ENCODE measurements at regions not wholly inside any gene's neighbourhood (a gene's known extent, or its start where the extent isn't known, plus 50 kb on each side); places are given as distances from the start of the nearest gene placed in this dataset.

GRCh38 chr13:83168590-83168989, 713.7 kb downstream of the SLITRK1 start:
- H3K79me2 ChIP-seq (ENCODE audit: control insufficient read depth, insufficient read depth, low read length) = no peaks in the 10 kb centered on the region
- H3K27ac Mint-ChIP-seq = no peak overlapping the region
- H3K4me2 ChIP-seq (replicated peaks; ENCODE audit: low read depth, low read length, poor library complexity, severe bottlenecking) = no peak overlapping the region
- no peak overlapping the region for H3K4me3 Mint-ChIP-seq
- ATAC-seq (ENCODE audit: low read depth) (no peak), DNase-seq (no peak)
- no peaks in the 10 kb centered on the region for H4K20me1 ChIP-seq (ENCODE audit: control insufficient read depth, insufficient read depth, low read length, poor library complexity, severe bottlenecking)
- intact Hi-C loops (cut with micrococcal nuclease) = no loop called here
- no peaks in the 10 kb centered on the region for H3K9me3 Mint-ChIP-seq (ENCODE audit: insufficient read depth)
- WGBS (ENCODE audit: insufficient coverage) = no CpG with 5 or more reads among the region's 1 CpG
- no peaks in the 10 kb centered on the region for H3K4me1 Mint-ChIP-seq
- no peaks in the 10 kb centered on the region for H3K36me3 ChIP-seq (replicated peaks in 1 of 2; ENCODE audit: control extremely low read depth in 1 of 2, control insufficient read depth in 1 of 2, extremely low read depth in 1 of 2, insufficient read depth in 2 of 2, low read length in 1 of 2)
- H3K9ac ChIP-seq (ENCODE audit: low read length) = no peak overlapping the region
- no peaks in the 10 kb centered on the region for H3K27me3 Mint-ChIP-seq
- H3K9me3 ChIP-seq (ENCODE audit: control extremely low read depth in 1 of 3, control insufficient read depth in 2 of 3, insufficient read depth in 1 of 3, low read length in 2 of 3) = no peaks in the 10 kb centered on the region
- H3K4me1 ChIP-seq (ENCODE audit: control insufficient read depth in 2 of 2, insufficient read depth in 2 of 2, low read length in 2 of 2) = no peaks in the 10 kb centered on the region
- TF ChIP-seq EZH2 (IDR thresholded peaks at IDR 0.05; ENCODE audit: borderline replicate concordance, insufficient read depth, low read depth, low read length, poor library complexity, severe bottlenecking) = no peak
- TF ChIP-seq, protein P1, sequence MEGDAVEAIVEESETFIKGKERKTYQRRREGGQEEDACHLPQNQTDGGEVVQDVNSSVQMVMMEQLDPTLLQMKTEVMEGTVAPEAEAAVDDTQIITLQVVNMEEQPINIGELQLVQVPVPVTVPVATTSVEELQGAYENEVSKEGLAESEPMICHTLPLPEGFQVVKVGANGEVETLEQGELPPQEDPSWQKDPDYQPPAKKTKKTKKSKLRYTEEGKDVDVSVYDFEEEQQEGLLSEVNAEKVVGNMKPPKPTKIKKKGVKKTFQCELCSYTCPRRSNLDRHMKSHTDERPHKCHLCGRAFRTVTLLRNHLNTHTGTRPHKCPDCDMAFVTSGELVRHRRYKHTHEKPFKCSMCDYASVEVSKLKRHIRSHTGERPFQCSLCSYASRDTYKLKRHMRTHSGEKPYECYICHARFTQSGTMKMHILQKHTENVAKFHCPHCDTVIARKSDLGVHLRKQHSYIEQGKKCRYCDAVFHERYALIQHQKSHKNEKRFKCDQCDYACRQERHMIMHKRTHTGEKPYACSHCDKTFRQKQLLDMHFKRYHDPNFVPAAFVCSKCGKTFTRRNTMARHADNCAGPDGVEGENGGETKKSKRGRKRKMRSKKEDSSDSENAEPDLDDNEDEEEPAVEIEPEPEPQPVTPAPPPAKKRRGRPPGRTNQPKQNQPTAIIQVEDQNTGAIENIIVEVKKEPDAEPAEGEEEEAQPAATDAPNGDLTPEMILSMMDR (IDR thresholded peaks at IDR 0.05) = no peak
- ChIA-PET CTCF (no interaction called here), POLR2A (no interaction called here)
- H3K4me3 ChIP-seq (ENCODE audit: control extremely low read depth in 1 of 5, extremely low read depth in 1 of 5, insufficient read depth in 1 of 5, low read depth in 2 of 5, low read length in 4 of 5) = no peak overlapping the region
- no peaks in the 10 kb centered on the region for H3K27me3 ChIP-seq (replicated peaks in 1 of 4; ENCODE audit: control extremely low read depth in 1 of 4, control insufficient read depth in 3 of 4, insufficient read depth in 4 of 4, low read length in 3 of 4)
- no peak overlapping the region for H2AFZ ChIP-seq (ENCODE audit: insufficient read depth, low read depth, low read length, poor library complexity, severe bottlenecking)
- H3K27ac ChIP-seq (ENCODE audit: low read length in 2 of 2) = no peak overlapping the region

DNA sequence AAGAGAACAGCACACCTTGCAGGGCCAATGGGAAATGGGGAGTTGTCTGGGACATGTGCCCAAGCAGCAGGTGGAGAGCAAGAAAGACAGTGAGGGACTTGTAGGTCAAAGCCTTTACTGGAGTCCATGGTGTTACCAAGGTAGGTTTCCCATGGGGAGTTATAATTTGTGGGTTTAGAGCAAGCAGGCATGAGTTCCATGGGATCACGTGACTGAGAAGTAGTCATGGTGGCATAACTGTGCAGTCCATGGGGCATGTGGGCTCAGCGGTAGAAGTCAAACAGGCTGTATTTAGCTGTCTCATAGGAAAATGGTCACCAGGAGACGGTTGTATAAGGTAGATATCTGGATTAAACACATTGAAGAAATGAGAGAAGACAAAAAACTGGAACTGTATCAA, 715.1 kb downstream of the SLITRK1 start:
- Histone ChIP-seq H2AFZ (ENCODE audit: insufficient read depth, low read depth, low read length, poor library complexity, severe bottlenecking) (no peak overlapping the region), H3K36me3 (replicated peaks in 1 of 2; ENCODE audit: control extremely low read depth in 1 of 2, control insufficient read depth in 1 of 2, extremely low read depth in 1 of 2, insufficient read depth in 2 of 2, low read length in 1 of 2) (no peaks in the 10 kb centered on the region), H3K4me2 (replicated peaks; ENCODE audit: low read depth, low read length, poor library complexity, severe bottlenecking) (no peak overlapping the region), H3K27ac (ENCODE audit: low read length in 2 of 2) (no peak overlapping the region), H4K20me1 (ENCODE audit: control insufficient read depth, insufficient read depth, low read length, poor library complexity, severe bottlenecking) (no peaks in the 10 kb centered on the region), H3K79me2 (ENCODE audit: control insufficient read depth, insufficient read depth, low read length) (no peaks in the 10 kb centered on the region), H3K9me3 (ENCODE audit: control extremely low read depth in 1 of 3, control insufficient read depth in 2 of 3, insufficient read depth in 1 of 3, low read length in 2 of 3) (no peaks in the 10 kb centered on the region), H3K4me1 (ENCODE audit: control insufficient read depth in 2 of 2, insufficient read depth in 2 of 2, low read length in 2 of 2) (no peaks in the 10 kb centered on the region), H3K9ac (ENCODE audit: low read length) (no peak overlapping the region), H3K4me3 (ENCODE audit: control extremely low read depth in 1 of 5, extremely low read depth in 1 of 5, insufficient read depth in 1 of 5, low read depth in 2 of 5, low read length in 4 of 5) (no peak overlapping the region), H3K27me3 (replicated peaks in 1 of 4; ENCODE audit: control extremely low read depth in 1 of 4, control insufficient read depth in 3 of 4, insufficient read depth in 4 of 4, low read length in 3 of 4) (no peaks in the 10 kb centered on the region)
- TF ChIP-seq EZH2 (IDR thresholded peaks at IDR 0.05; ENCODE audit: borderline replicate concordance, insufficient read depth, low read depth, low read length, poor library complexity, severe bottlenecking) = no peak
- TF ChIP-seq, protein P1 (IDR thresholded peaks at IDR 0.05) = no peak
- DNase-seq (no peak), ATAC-seq (ENCODE audit: low read depth) (no peak)
- intact Hi-C loops (cut with micrococcal nuclease) = no loop called here
- POLR2A ChIA-PET = no interaction called here
- Mint-ChIP-seq H3K4me3 (no peak overlapping the region), H3K4me1 (no peaks in the 10 kb centered on the region), H3K9me3 (ENCODE audit: insufficient read depth) (no peaks in the 10 kb centered on the region), H3K27me3 (no peaks in the 10 kb centered on the region), H3K27ac (no peak overlapping the region)
- 100% methylated on average over 2 of the region's 3 CpGs for WGBS (ENCODE audit: insufficient coverage)
- CTCF ChIA-PET = no interaction called here
